Stimulated activated CD8-positive, alpha-beta memory T cell treated with anti-CD3 and anti-CD28 coated beads, Interleukin-7, amount 100 ng/mL, for 48 hours (primary cell): ENCODE measurements at regions not wholly inside any gene's neighbourhood (a gene's known extent, or its start where the extent isn't known, plus 50 kb on each side); places are given as distances from the start of the nearest gene placed in this dataset.
"Not testable (repeated sequence)": the region's sequence is repeated elsewhere in the genome, so short reads cannot be mapped to it uniquely, and the experiment has no call there.

Experiments
- DNase-seq, 2 donors: peaks; one replicate each; pipeline ENCODE4 v3.0.0-alpha.2; 2020; ENCODE audit warnings: low read depth in 1 of 2; ENCODE audit errors: extremely low read depth in 1 of 2

DNA sequence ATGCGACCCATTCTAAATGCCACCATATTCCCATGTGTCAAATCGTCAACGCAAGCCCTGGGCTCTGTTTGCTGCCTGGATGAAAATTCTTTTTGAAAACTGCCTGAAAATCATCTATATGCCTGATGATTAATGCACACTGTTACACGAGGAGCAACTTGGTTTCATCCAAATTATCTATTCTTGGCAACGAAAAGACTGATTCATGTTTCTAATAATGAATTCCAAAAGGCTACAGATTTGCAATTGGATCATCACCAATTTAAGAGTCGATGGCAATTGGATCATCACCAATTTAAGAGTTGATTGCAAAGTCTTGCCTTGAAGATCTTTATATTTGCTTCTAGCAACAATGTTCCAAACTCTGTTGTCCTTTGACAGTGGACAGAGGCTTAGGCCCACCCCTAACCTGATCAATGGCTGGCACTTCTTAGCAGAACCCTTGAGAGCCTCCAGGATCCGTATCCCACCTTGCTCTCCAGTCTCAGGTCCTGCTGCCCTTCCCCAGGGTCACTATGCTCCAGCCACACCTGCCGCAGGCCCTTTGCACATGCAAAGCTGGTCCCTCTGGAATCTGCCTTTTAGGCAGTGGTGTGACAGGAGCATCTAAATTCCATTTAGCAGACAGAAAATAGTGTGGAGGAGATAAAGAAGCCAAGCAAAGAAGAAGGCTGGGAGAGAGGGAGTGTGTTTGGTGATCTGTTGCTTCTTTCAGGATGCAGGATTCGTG is 460.9 kb upstream of the SULF2 start:
- DNase-seq, result no peak

DNA sequence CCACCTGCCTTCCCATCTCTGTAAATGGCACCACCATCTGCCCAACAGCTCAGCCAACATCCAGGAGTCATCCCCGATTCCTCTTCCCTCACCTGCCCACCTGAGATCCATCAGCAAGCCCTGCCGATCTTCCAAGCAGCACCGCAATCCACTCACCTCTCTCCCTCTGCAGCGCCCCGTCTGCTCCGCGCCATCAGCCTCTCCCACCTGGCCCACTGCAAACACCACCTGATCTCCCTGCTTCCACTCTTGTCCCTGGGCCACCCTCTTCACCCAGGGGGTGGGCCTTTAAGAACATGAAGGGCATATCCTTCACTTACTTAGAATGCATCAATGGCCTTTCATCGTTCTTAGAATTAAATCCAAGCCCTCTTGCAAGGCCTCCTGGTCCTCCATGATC is 457.3 kb upstream of the SULF2 start:
- no peak for DNase-seq

DNA sequence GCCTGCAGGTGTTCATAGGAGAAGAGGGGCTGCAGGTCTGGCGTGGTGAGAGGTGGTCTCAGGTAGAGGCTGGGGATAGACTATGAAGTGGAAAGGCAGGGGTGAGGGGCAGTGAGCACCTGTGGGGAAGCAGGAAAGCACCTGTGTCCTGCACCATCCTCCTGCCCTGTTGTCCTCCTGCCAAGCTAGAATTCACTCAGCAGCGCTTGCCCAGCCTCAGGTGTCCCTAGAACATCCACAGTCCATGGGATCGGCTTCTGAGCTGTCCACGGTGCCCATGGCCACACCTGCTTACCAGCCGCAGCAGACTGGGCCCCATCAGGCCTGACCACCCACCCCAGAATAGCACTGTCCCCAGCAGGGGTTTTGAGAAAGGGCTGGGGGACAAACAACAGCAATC is 456.2 kb upstream of the SULF2 start:
- no peak for DNase-seq

DNA sequence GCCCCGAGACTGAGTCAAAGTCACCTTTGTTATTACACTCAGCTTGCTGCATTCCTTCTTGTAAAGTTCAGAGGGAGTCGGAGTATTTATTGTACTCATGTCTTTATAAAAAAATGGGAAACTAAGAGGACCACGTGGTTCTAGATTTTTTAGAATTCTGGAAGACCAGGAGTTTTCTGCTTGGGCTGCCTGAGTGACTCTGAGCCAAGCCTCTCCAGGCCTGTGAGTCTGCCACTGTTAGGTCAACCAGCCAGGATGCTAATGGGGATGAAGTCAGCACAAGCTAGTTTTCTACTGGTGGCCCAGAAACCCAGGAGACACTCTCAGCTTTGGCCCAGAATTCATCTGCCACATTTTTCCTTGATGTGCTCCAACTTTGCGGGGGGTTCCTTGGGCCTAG is 453.5 kb upstream of the SULF2 start:
- no peak for DNase-seq

DNA sequence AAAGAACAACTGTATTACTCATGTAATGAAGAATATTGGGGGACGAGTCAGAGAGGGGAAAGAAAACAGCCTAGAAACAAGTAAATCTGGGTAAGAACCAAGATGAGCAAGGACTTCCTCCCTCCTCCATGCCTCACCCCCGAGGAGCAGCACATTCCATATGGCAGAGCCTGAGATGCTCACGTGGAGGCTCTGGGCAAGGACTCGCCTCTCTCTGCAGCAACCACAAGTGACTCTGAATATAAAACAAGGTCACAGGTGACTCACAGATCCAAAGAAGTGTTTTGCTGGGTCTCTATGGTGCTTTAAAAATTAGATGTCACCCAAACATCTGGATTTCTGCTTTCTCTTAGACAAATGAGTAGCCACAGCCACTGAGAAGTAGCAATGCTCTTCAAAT is 453.0 kb upstream of the SULF2 start:
- no peak for DNase-seq

DNA sequence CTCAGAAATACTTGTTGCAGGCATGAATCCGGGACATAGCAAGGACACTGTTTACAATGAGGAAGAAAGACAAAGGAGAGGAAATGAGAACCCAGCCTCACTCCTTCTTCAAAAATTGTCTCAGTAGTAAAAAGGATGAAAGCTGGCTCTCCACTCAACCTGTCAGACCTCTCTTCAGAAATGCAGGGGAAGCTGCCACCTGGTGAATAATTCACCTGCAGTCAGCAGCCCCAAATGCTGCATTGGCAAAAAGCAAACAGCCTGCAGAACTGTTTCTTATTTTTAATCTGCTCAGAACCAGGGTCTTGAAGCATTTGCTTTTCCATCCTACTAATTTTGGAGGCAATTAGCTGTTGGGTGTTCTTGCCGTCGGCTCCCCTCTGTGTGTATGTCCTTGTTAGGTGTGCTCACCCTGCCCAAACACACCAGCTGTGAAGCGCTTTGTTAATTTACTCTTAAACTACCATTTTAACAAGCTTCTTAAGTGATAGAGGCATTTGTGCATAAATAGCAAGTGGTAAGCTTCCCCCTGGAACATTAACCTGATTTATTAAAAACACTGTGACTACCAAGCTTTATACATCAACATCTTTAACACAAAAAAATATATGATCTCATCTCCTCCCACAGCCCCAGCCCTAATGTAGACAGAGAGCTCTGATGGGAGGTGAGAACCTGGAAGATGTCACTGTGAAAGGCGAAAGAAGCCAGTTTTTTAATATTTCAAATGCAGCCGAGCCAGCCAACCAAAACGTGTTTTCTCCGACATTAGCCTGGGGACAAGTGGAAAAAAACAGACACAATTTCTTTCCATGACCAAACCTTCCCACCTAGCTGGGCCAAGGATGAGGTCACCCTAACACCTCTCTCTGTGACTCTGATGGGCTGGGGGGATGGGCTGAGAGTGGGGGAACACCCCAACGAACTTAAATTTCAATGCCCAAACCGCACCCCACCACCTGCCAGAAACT is 451.0 kb upstream of the SULF2 start:
- no peak for DNase-seq

DNA sequence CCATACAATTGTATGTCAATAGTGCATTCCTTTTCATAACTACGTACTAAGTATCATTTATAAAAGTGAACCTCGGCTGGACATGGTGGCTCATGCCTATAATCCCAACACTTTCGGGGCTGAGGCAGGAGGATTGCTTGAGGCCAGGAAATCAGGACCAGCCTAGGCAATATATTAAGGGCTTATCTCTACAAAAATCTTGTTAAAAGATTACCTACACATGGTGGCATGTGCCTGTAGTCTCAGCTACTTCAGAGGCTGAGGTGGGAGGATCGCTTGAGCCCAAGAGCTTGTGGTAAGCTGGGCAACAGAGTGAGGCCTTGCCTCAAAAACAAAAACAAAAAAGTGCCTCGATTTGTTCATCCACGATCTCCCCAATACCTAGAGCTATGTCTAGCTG is 449.7 kb upstream of the SULF2 start:
- no peak for DNase-seq

DNA sequence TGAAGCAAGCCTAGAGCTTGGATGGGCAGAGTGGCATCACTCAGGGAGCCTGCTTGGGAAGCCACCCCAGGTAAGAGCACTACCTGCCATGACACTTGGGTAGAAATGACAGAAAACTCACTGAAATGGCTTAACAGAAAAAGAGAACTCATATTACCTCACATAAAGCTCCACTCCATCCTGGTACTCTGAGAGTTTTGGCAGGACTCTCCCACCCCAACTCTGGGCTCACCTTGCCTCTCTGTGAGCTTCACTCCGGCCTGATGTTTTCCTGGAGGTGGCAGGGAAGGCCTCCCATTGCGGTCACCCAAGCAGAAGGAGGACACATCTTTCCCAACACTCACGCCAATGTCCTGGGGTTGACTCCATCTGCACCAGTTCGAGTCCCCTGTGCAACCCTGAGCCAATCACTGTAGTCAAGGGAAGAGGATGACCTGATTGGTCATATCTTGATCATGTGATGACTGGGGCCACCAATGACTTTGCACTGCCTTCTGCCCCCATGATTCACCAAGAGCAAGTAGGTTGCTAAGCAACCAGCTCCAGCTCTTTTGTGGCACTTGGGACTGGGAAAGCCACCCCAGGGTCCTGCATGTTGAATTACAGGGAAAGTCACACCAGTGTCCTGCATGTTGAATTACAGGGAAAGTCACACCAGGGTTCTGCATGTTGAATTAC is 446.1 kb upstream of the SULF2 start:
- no peak for DNase-seq

DNA sequence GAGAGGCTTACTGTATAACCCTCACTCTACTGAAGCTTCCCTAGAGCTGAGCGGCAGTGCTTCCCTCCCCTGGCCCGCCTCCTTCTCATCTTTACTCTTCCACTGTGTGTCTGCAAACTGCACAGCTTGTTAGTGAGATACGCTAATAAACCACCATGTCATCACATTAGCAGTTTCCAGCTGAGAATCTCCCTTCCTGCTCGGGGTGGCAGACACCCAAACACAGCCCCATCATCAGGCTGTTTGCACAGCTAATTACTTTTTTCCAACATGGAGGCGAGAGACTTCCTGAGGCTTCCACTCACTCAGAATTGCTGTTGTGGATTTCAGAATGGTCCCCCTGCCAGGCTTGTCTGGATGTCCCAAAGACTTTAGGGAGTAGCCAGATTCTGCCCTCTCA is 444.9 kb upstream of the SULF2 start:
- DNase-seq, result no peak

DNA sequence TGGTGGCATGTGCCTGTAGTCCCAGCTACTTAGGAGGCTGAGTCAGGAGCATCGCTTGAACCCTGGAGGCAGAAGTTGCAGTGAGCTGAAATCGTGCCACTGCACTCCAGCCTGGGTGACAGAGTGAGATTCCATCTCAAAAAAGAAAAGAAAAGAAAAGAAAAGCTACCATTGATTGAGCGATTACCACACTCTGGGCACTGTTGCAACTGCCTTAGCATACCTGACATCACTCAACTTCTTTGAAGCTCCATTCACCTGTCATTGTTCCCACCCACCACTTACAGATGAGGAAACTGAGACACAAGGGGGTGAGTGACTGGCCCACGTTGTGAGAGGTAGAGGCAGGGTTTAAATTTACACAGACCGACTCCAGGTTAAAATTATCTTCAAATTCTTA is 442.1 kb upstream of the SULF2 start:
- DNase-seq, result no peak

DNA sequence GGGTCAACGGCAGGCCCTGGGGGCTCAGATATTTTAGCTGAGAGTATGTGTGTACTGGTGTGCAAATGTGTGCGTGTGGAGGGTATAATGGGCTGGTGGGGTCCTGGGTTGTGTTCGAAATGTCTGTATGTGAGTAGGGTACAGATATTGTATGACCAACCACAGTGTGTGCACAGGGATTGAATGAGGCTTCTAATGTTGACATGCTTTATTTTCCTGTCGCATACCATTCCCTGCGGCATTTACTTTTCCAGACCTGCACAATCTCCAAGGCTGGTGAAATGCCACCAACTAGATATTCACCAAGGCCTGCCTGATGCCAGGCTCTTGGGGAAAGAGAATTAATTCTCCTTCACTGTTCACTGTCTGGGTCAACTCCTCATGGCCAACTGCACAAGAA is 441.4 kb upstream of the SULF2 start:
- DNase-seq, result no peak

DNA sequence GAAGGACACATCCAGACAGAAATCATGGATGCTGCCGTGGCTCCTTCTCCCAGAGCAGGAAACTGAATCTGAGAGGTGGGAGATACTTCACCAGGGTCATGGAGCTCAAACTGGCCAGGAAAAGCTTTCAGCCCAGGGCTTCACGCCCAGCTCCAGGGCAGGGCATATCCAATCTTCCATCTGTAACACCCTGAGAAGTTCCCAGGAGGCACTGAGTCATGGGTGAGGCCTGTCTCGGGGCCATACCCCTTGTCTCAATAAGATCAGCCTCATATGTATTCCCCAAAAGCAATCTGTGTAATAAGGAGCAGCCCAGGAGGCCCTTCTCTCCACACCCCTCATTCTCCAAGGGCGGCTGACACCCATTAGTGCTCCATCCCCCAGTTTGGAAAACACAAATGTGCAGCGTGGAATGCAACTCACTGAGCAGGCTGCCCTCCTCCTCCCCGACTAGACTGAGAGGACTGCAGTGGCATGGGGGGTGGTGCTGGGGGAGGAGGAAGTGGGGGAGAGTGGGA is 439.3 kb upstream of the SULF2 start:
- no peak for DNase-seq

DNA sequence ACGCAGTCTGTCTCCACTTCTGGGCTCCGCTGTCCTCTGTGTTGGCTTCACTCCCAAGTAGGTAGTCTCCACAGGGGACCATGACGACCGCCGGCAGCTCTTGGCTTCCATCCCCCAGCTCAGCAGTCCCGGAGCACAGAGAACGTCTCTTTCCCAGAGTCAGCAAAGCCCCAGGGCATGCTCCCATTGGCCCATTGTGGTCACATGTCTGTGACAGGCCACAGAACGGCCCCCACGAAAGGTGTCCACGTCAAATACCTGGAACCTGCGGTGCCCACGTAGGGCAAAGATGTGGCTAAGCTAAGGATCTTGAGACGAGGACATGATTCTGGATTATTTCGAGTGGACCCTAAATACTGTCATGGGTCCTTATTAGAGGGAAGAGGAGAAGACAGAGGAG is 438.4 kb upstream of the SULF2 start:
- DNase-seq, result no peak

DNA sequence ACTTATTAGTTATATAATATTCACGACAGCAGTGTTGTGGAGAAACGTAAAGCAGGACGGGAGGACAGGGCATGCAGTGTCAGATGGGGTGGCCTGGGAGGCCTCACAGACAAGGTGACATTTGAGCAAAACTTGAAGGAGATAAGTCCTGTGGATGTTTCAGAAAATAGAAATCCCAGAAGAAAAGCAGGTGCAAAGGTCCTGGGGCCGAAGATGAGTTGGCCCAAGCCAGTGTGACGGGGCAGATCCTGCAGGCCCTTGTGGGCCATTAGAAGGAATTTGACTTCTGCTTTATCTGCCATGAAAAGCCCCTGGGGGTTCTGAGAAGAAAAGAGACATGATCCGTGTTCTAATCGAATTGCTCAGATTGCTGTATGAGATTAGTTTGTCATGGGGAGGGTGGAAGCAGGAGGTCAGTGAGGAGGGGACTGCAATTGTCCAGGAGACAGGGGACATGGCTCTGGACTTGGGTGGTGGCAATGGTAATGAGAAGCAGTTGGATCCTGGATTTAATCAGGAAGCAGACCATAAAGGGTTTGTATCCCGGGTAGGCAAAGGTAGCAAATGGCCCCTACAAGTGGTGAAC is 437.4 kb upstream of the SULF2 start:
- no peak for DNase-seq

DNA sequence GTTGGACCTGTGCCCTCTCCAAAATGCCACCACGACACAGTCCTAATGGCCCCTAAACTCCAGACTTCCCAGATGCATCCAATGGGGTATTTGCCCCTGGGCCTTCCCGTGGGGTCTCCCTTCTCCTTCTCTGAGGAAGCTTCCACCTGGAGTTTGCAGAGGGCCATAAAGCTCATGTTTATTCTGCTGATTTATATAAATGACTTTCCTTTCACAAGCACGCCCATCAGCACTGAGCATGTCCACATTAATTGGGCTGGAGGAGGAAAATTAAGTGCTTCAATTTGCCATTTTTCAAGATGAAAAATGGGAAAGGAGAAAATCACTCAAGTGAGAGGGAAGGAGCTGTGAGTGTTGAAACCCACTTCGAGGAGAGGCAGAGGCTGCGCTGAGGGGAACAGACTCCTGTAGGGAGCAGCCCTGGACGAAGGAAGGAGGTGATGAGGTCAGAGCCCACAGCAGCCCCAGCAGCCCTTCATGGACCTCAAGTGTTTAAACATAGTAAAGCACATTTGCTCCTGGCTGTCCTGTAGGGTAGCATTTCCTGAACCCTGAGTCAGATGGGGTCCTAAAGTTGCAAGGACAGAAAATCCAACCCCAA is 434.9 kb upstream of the SULF2 start:
- DNase-seq, result no peak

DNA sequence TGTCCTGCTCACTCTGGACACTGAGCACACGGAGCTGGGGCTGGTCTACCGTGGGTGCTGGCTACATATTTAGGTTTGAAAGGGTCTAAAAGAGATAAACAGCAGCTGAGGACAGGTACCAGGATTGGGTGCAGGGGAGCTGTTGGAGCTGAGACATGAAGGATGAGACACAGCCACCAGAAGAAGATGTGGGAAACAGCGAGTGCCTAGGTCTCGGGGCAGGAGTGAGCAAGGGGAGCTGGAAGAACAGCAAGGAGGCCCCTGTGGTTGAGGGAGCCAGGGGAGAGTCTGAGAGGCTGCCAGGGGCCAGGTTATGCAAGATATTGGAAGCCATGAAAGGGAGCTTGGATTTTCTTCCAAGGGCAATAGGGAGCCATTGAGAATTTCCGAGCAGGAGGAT is 434.0 kb upstream of the SULF2 start:
- DNase-seq, result no peak

DNA sequence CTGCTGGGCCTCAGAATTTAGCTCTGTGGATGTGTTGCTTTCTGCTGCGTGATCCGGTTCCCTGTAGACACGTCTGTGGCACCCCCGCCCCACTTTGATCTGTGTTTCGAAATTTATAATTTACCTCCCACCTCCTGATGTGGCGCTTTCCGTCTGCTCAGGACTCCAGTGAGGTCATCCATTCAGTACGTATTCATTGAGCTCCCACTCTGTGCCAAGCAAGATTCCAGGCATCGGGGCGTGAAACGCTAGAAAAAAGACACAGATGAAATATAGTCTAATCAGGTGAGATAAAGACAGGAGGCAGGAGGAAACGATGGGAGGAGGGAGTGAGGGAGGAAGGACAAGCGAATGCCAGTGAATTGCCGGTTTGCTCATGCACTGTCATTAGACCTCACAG is 431.9 kb upstream of the SULF2 start:
- DNase-seq, result no peak

DNA sequence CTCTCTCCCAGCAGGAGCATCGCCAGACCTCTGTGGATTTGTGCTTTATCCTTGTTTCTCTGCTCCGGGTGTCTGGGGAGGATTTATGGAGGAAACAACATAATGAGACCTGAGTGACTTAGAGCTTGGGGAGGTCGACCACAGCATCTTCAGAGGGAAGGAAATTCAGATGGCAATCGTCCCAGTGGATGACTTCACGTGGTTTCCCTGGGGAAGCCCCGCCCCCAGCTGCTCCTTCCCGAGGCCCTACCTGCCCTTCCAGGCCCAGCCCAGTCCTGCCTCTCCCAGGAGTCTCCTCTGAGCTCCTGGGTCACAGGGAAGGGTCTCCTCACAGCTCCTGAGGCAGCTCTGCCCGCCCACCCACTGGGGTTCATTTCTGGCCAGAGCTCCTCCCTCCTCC is 430.3 kb upstream of the SULF2 start:
- no peak for DNase-seq

DNA sequence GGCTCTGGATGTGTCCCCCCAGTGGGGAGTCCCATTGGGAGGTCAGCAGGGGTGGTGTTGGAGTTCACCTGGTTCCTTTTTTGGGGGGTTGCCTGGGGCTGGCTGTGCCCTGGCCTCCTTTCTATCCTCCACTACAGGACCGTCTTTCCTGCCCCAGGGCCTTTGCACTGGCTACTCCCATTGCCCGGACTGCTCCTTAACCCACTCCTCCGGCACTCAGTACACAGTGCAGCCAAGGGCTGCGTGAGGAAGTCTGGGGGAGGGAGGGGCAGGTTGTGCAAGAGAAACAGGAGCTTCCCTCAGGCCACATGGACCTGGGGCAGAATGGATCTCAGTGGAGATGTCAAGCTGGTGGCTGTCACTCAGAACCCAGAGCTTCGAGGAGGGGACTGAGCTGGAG is 429.3 kb upstream of the SULF2 start:
- DNase-seq, result no peak

DNA sequence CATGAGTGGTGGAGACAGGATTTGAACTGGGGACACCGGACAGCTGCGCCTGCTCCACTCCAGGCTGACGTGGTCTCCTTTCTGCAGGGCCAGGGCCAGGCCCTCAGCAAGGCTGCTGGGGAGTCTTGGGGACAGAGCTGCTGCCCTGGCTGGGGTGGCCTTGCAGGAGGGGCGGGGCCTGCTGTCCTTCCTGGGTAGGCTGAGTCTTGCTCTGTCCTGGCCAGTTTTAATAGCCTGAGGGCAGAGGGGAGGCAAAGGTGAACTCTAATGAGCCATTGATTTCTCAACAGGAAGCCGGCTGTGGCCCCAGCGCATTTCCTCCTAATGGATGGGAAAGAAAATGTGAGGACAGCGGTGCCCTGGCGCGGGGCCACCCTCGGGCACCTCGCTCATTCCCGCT is 428.4 kb upstream of the SULF2 start:
- DNase-seq, result not testable (repeated sequence)
